ENCODE measurements at regions not wholly inside any gene's neighbourhood (a gene's known extent, or its start where the extent isn't known, plus 50 kb on each side); places are given as distances from the start of the nearest gene placed in this dataset.

GRCh38 chr1:204742676-204743251 lies 57.2 kb upstream of the LRRN2 start:
- Histone ChIP-seq H3K4me2 (ENCODE audit: insufficient read depth, low read length) (no peak overlapping the region), H3K36me3 (ENCODE audit: insufficient read depth, low read length) (no peaks in the 10 kb centered on the region), H2AFZ (ENCODE audit: low read length) (no peak overlapping the region), H3K4me1 (ENCODE audit: insufficient read depth, low read length) (no peaks in the 10 kb centered on the region), H3K4me3 (ENCODE audit: insufficient read depth, low read length) (no peak overlapping the region), H4K20me1 (ENCODE audit: insufficient read depth, low read length) (no peaks in the 10 kb centered on the region), H3K27ac (ENCODE audit: low read depth, low read length) (no peak overlapping the region), H3K9me3 (ENCODE audit: low read depth, low read length) (no peaks in the 10 kb centered on the region), H3K27me3 (ENCODE audit: insufficient read depth, low read length) (peaks cover 23% of the 10 kb centered on the region), H3K79me2 (ENCODE audit: insufficient read depth, low read length) (no peaks in the 10 kb centered on the region)
- no peak for TF ChIP-seq CTCF (IDR thresholded peaks at IDR 0.05; ENCODE audit: extremely low read depth, low read depth, low read length)
- no peak for DNase-seq (ENCODE audit: insufficient read length, low spot score, missing footprints)

GRCh38 chr1:204744107-204744779 lies 58.7 kb upstream of the LRRN2 start:
- H3K4me3 ChIP-seq (ENCODE audit: insufficient read depth, low read length), result no peak overlapping the region
- H2AFZ ChIP-seq (ENCODE audit: low read length), result no peak overlapping the region
- H3K9me3 ChIP-seq (ENCODE audit: low read depth, low read length), result no peaks in the 10 kb centered on the region
- H3K79me2 ChIP-seq (ENCODE audit: insufficient read depth, low read length), result no peaks in the 10 kb centered on the region
- no peak for DNase-seq (ENCODE audit: insufficient read length, low spot score, missing footprints)
- H3K36me3 ChIP-seq (ENCODE audit: insufficient read depth, low read length), result no peaks in the 10 kb centered on the region
- H3K27ac ChIP-seq (ENCODE audit: low read depth, low read length), result no peak overlapping the region
- TF ChIP-seq CTCF (IDR thresholded peaks at IDR 0.05; ENCODE audit: extremely low read depth, low read depth, low read length), result no peak
- no peaks in the 10 kb centered on the region for H3K4me1 ChIP-seq (ENCODE audit: insufficient read depth, low read length)
- H3K27me3 ChIP-seq (ENCODE audit: insufficient read depth, low read length), result peaks cover 25% of the 10 kb centered on the region
- H3K4me2 ChIP-seq (ENCODE audit: insufficient read depth, low read length), result no peak overlapping the region
- no peaks in the 10 kb centered on the region for H4K20me1 ChIP-seq (ENCODE audit: insufficient read depth, low read length)

- Histone ChIP-seq H3K27me3 (ENCODE audit: insufficient read depth, low read length) (peaks cover 27% of the 10 kb centered on the region), H3K27ac (ENCODE audit: low read depth, low read length) (no peak overlapping the region), H2AFZ (ENCODE audit: low read length) (no peak overlapping the region), H3K4me3 (ENCODE audit: insufficient read depth, low read length) (no peak overlapping the region), H3K79me2 (ENCODE audit: insufficient read depth, low read length) (no peaks in the 10 kb centered on the region), H3K4me1 (ENCODE audit: insufficient read depth, low read length) (no peaks in the 10 kb centered on the region), H3K36me3 (ENCODE audit: insufficient read depth, low read length) (no peaks in the 10 kb centered on the region), H4K20me1 (ENCODE audit: insufficient read depth, low read length) (no peaks in the 10 kb centered on the region), H3K9me3 (ENCODE audit: low read depth, low read length) (no peaks in the 10 kb centered on the region), H3K4me2 (ENCODE audit: insufficient read depth, low read length) (no peak overlapping the region)
- no peak for DNase-seq (ENCODE audit: insufficient read length, low spot score, missing footprints)
- peak; percentile 96 for TF ChIP-seq CTCF (IDR thresholded peaks at IDR 0.05; ENCODE audit: extremely low read depth, low read depth, low read length)
These were observed 61.4 kb upstream of the LRRN2 start for GRCh38 chr1:204746838-204747442.

GRCh38 chr1:204751480-204751879 lies 65.9 kb upstream of the LRRN2 start:
- Histone ChIP-seq H4K20me1 (ENCODE audit: insufficient read depth, low read length) (no peaks in the 10 kb centered on the region), H3K27me3 (ENCODE audit: insufficient read depth, low read length) (peaks cover 25% of the 10 kb centered on the region), H2AFZ (ENCODE audit: low read length) (no peak overlapping the region), H3K79me2 (ENCODE audit: insufficient read depth, low read length) (no peaks in the 10 kb centered on the region), H3K4me2 (ENCODE audit: insufficient read depth, low read length) (no peak overlapping the region), H3K4me3 (ENCODE audit: insufficient read depth, low read length) (no peak overlapping the region), H3K9me3 (ENCODE audit: low read depth, low read length) (no peaks in the 10 kb centered on the region), H3K27ac (ENCODE audit: low read depth, low read length) (no peak overlapping the region), H3K36me3 (ENCODE audit: insufficient read depth, low read length) (no peaks in the 10 kb centered on the region), H3K4me1 (ENCODE audit: insufficient read depth, low read length) (no peaks in the 10 kb centered on the region)
- DNase-seq (ENCODE audit: insufficient read length, low spot score, missing footprints), result no peak
- no peak for TF ChIP-seq CTCF (IDR thresholded peaks at IDR 0.05; ENCODE audit: extremely low read depth, low read depth, low read length)

All from osteoblast (primary cell).